ENCODE measurements at regions not wholly inside any gene's neighbourhood (a gene's known extent, or its start where the extent isn't known, plus 50 kb on each side); places are given as distances from the start of the nearest gene placed in this dataset.

GRCh38 chr14:86646125-86646524 is 1116.2 kb downstream of the FLRT2 start:
- no peak for DNase-seq
- H3K4me3 ChIP-seq, result no peak overlapping the region
- no peaks in the 10 kb centered on the region for H3K9me3 ChIP-seq
- no peak overlapping the region for H3K27ac ChIP-seq
- no peaks in the 10 kb centered on the region for H3K4me1 ChIP-seq
- no peaks in the 10 kb centered on the region for H3K36me3 ChIP-seq
- no peaks in the 10 kb centered on the region for H3K27me3 ChIP-seq
- TF ChIP-seq, protein P1, sequence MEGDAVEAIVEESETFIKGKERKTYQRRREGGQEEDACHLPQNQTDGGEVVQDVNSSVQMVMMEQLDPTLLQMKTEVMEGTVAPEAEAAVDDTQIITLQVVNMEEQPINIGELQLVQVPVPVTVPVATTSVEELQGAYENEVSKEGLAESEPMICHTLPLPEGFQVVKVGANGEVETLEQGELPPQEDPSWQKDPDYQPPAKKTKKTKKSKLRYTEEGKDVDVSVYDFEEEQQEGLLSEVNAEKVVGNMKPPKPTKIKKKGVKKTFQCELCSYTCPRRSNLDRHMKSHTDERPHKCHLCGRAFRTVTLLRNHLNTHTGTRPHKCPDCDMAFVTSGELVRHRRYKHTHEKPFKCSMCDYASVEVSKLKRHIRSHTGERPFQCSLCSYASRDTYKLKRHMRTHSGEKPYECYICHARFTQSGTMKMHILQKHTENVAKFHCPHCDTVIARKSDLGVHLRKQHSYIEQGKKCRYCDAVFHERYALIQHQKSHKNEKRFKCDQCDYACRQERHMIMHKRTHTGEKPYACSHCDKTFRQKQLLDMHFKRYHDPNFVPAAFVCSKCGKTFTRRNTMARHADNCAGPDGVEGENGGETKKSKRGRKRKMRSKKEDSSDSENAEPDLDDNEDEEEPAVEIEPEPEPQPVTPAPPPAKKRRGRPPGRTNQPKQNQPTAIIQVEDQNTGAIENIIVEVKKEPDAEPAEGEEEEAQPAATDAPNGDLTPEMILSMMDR (IDR thresholded peaks at IDR 0.05), result no peak
- intact Hi-C loops (cut with DNase I; ENCODE audit: low total_unique reads), result no loop called here

GRCh38 chr14:86641310-86641709 is 1111.4 kb downstream of the FLRT2 start:
- intact Hi-C loops (cut with DNase I; ENCODE audit: low total_unique reads), result no loop called here
- Histone ChIP-seq H3K4me3 (no peak overlapping the region), H3K27me3 (no peaks in the 10 kb centered on the region), H3K27ac (no peak overlapping the region), H3K4me1 (no peaks in the 10 kb centered on the region), H3K9me3 (peaks cover 0 to 8% (median 0%) of the 10 kb centered on the region in 3 donors), H3K36me3 (no peaks in the 10 kb centered on the region)
- TF ChIP-seq, protein P1 (IDR thresholded peaks at IDR 0.05), result no peak
- DNase-seq, result no peak

- Histone ChIP-seq H3K27ac (no peak overlapping the region), H3K4me3 (no peak overlapping the region), H3K36me3 (no peaks in the 10 kb centered on the region), H3K27me3 (no peaks in the 10 kb centered on the region), H3K4me1 (no peaks in the 10 kb centered on the region), H3K9me3 (peaks cover 0 to 8% (median 0%) of the 10 kb centered on the region in 3 donors)
- TF ChIP-seq, protein P1 (IDR thresholded peaks at IDR 0.05), result no peak
- intact Hi-C loops (cut with DNase I; ENCODE audit: low total_unique reads), result no loop called here
- DNase-seq, result no peak
Measured at GRCh38 chr14:86640288-86640687, 1110.3 kb downstream of the FLRT2 start.

DNA sequence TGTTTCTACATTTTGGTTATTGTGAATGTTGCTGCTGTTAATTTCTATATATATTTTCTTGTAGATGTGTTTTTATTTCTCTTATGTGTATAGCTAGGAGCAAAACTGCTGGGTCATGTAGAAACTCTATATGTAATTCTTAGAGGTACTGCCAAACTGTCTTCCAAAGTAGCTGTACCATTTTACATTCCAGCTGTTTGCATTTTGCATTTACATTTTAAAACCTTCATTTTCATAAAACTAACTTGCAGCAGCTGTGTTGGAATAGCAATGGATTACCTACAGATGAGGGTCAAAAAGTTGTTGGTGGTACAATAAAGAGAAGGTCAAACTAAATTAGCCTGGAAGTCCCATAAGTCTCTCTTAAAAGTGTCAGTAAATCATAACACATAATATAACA is 1109.7 kb downstream of the FLRT2 start:
- intact Hi-C loops (cut with DNase I; ENCODE audit: low total_unique reads), result no loop called here
- no peaks in the 10 kb centered on the region for H3K36me3 ChIP-seq
- DNase-seq, result no peak

DNA sequence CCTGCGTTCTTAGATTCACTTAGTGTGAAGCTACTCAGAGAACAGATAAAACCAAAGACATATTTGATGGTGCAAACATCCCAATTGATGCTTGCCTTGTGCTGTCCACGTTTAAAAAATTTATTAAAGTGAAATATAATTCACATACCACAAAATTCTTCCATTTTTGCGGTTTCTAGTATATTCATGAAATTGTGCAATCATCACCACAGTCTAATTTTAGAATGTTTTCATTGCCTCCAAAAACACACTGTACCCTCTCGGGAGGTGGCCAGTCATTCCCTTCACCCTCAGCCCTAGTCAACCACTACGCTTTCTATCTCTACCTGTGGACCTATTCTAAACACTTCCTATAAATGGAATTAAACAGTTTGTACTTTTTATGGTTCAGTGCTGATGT is 1109.2 kb downstream of the FLRT2 start:
- H3K4me3 ChIP-seq, result no peak overlapping the region
- peaks cover 0 to 8% (median 0%) of the 10 kb centered on the region in 3 donors for H3K9me3 ChIP-seq
- no peak overlapping the region for H3K27ac ChIP-seq
- H3K4me1 ChIP-seq, result no peaks in the 10 kb centered on the region
- intact Hi-C loops (cut with DNase I; ENCODE audit: low total_unique reads), result no loop called here
- no peaks in the 10 kb centered on the region for H3K27me3 ChIP-seq
- no peaks in the 10 kb centered on the region for H3K36me3 ChIP-seq
- TF ChIP-seq, protein P1 (IDR thresholded peaks at IDR 0.05), result no peak
- no peak for DNase-seq

More for the DNA sequence above, 1109.7 kb downstream of the FLRT2 start:
- Histone ChIP-seq H3K4me1 (no peaks in the 10 kb centered on the region), H3K4me3 (no peak overlapping the region), H3K9me3 (peaks cover 0 to 8% (median 0%) of the 10 kb centered on the region in 3 donors), H3K27me3 (no peaks in the 10 kb centered on the region), H3K27ac (no peak overlapping the region)
- TF ChIP-seq, protein P1 (IDR thresholded peaks at IDR 0.05), result no peak

- TF ChIP-seq, protein P1 (IDR thresholded peaks at IDR 0.05), result no peak
- no peaks in the 10 kb centered on the region for H3K27me3 ChIP-seq
- no peak for DNase-seq
- no peaks in the 10 kb centered on the region for H3K9me3 ChIP-seq
- no peak overlapping the region for H3K4me3 ChIP-seq
- H3K27ac ChIP-seq, result no peak overlapping the region
- no peaks in the 10 kb centered on the region for H3K36me3 ChIP-seq
- H3K4me1 ChIP-seq, result no peaks in the 10 kb centered on the region
- intact Hi-C loops (cut with DNase I; ENCODE audit: low total_unique reads), result no loop called here
Measured at GRCh38 chr14:86627080-86627479, 1097.1 kb downstream of the FLRT2 start.
